ENCODE measurements at regions not wholly inside any gene's neighbourhood (a gene's known extent, or its start where the extent isn't known, plus 50 kb on each side); places are given as distances from the start of the nearest gene placed in this dataset.

GRCh38 chr4:33171873-33172525, 2451.8 kb downstream of the PCDH7 start:
- DNase-seq (ENCODE audit: low spot score), result no peak

DNA sequence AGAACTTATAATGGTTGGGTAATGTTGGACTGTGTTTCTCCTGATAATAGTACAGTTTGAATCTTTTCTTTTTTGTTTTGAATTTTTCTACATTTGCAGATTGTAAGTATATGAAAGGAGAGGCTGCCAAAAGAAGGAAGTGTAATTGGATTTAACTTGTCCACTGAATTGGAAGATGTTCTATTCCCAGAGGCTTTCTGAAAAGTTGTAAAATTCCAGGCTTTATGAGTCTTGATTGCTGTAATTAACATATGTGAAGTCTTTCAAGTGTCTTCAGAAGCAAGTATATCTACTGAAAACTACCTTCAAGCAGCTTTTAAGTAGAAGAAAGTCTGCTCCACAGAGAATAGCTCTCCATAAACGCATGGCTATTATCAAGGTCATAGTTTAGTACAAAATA, 2456.4 kb downstream of the PCDH7 start:
- no peak for DNase-seq (ENCODE audit: low spot score)

GRCh38 chr4:33184657-33185290, 2464.6 kb downstream of the PCDH7 start:
- DNase-seq (ENCODE audit: low spot score), result no peak

- DNase-seq (ENCODE audit: low spot score), result no peak
Measured at GRCh38 chr4:33187035-33187434, 2466.9 kb downstream of the PCDH7 start.

- no peak for DNase-seq (ENCODE audit: low spot score)
Measured at GRCh38 chr4:33188733-33189132, 2468.6 kb downstream of the PCDH7 start.

GRCh38 chr4:33189169-33189568, 2469.0 kb downstream of the PCDH7 start:
- DNase-seq (ENCODE audit: low spot score), result no peak

GRCh38 chr4:33193109-33193508, 2472.9 kb downstream of the PCDH7 start:
- DNase-seq (ENCODE audit: low spot score), result no peak

DNA sequence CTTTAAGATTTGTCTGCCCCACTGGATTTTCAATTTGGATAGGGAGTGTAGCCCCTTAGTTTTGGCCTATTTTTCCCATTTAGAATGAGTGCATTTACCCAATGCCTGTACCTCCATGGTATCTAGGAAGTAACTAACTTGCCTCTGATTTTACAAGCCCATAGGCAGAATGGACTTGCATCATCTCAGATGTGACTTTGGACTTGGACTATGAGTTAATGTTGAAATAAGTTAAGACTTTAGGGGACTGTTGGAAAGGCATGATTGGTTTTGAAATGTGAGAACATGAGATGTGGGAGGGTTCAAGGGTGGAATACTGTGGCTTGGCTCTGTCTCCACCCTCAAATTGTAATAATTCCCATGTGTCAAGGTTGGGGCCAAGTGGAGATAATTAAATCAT, 2480.2 kb downstream of the PCDH7 start:
- no peak for DNase-seq (ENCODE audit: low spot score)

- no peak for DNase-seq (ENCODE audit: low spot score)
Measured at GRCh38 chr4:33218238-33218637, 2498.1 kb downstream of the PCDH7 start.

- DNase-seq (ENCODE audit: low spot score), result no peak
Measured at GRCh38 chr4:33226133-33226532, 2506.0 kb downstream of the PCDH7 start.

- no peak for DNase-seq (ENCODE audit: low spot score)
Measured at GRCh38 chr4:33226783-33227182, 2506.6 kb downstream of the PCDH7 start.

GRCh38 chr4:33255094-33255493, 2534.9 kb downstream of the PCDH7 start:
- DNase-seq (ENCODE audit: low spot score), result no peak

DNA sequence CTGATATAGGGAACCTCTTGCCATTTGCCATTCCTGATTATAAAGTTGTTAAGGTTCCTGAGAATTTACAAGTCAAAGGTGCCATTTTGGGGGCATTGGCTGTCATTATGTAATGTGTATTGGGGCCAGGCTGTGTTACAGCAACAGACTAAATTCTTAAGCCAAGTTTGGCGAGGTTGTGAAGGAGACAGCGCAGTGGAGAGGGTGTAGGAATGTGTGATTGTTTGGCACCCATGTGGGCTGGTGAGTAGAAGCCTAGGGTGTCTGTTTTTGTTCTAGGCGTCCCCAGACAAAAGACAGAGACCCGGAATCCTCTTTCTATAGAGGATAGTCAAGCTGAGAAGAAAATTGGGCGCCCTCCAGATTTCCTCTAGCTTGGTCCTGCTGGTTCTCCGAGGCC, 2535.3 kb downstream of the PCDH7 start:
- DNase-seq (ENCODE audit: low spot score), result no peak

DNA sequence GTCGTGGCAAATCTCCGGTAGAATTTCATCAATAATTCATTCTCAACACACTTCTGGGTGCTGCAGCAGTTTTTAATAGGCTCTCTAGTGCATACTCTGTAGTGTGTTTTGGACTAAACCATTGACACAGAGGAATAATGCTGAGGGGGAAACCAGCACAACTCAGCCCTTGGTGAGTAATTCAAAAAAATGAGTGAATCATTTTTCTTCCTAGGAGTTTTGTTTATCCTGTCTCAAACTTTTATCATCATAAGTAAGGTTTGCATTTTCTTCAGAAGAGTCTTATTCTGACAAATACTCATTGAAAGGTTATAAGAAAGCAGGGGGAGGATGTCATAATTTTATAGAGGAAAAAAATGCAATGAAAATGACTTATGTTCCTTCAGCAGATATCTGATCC, 2542.7 kb downstream of the PCDH7 start:
- DNase-seq (ENCODE audit: low spot score), result no peak

DNA sequence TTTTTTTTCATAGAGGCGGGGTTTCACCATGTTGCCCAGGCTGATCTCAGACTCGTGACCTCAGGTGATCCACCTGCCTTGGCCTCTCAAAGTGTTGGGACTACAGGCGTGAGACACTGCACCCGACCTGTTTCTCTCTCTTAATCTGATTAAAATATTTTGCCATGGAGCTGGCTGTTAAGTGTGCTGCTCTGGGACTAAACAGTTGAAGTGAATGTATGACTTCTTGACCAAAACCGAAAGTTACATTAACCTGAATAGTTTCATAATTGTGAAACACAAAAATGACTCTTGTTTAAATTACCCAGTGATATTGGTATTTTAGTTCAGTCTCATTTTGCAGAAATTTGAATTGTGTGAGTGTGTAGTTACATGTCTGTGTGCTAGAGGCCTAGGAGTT, 2548.6 kb downstream of the PCDH7 start:
- DNase-seq (ENCODE audit: low spot score), result no peak

DNA sequence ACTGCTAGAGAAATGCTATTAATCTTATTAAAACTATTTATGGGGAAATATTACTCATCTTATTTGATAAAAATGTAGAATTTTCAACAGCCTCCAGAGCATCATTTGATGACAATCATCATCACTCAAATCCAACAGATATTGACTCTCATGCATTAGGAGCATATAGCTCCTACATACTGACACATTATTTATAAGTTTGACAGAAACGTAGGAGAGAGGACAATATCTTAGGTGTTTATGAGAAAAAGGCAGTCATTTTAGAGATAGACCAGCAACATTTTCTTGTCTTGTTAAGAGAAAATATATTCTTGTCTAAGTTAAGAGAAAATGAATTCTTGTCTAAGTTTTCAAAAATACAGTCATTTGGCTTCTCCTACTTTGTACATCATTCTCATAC, 2550.2 kb downstream of the PCDH7 start:
- DNase-seq (ENCODE audit: low spot score), result no peak

DNA sequence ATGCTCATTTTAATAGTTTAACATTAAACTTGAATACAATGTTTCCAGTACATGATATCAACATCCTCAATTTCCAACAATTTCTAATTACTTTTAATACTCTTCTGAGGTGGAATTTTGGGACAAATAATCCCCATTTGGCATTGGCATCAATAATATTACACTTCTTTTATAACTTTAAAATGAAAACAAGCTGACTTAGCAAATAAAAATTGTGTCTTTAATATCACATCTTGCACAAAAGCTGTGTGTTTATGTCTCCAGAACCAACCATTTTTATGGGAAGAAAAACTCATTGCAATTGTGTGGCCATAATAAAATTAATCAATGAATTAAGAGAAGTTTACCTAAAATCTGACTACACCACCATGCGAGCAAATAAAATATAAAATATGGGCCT, 2552.6 kb downstream of the PCDH7 start:
- DNase-seq (ENCODE audit: low spot score), result no peak

DNA sequence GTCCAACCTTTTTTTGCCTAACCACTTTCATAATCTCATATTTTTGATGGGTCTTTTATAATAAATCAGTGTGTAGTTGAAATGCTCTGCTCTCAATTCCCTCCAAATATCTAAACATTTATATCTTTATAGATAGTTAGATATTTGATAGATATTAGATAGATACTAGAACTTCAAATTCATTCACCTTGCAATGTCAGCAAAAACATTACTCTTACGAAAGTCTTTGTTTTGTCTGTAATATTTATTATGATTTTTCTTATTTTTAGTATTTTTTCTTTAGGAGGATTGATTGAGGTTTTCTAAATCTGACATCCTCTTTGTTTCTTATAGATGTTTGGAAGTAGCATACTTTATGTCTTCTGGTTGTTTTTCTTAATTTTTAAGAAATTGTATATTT, 2563.6 kb downstream of the PCDH7 start:
- no peak for DNase-seq (ENCODE audit: low spot score)

DNA sequence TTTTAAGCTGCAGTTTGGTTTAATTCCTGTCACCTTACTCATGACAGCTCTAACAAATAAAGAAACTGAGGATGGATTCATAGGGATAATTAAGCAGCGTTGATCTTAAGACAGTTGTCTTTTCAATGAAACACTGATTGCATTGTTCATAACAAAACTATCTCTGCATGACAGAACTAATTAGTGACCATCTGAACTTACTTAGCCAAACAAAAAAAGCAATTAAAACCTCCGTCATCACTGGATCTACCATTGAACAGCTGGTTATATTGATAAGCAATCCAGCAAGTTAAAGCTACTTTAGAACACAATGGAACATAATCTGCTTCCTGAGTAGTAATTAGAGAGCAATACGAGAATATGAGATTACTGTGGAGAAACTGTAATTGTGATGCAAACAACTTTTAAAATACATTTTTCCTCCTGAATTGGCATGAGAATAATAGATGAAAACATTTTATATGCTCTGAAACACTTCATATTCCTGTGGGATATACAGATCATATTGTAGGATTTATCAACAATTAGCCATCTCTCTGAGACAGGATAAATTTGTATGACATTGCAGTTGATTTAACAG, 2576.8 kb downstream of the PCDH7 start:
- DNase-seq (ENCODE audit: low spot score), result no peak

- no peak for DNase-seq (ENCODE audit: low spot score)
Measured at GRCh38 chr4:33302321-33302720, 2582.2 kb downstream of the PCDH7 start.

GRCh38 chr4:33306131-33306530, 2586.0 kb downstream of the PCDH7 start:
- no peak for DNase-seq (ENCODE audit: low spot score)

DNA sequence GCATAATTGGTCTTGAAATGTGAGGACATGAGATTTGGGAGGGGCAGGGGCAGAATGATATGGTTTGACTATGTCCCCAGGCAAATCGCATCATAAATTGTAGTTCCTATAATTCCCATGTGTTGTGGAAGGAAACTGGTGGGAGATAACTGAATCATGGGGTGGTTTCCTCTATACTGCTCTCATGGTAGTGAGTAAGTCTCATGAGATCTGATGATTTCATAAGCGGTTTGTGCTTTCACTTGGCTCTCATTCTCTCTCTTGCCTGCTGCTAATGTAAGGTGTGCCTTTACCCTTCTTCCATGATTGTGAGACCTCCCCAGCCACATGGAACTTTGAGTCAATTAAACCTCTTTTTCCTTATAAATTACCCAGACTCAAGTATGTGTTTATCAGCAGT, 2595.9 kb downstream of the PCDH7 start:
- no peak for DNase-seq (ENCODE audit: low spot score)

GRCh38 chr4:33316578-33316977, 2596.4 kb downstream of the PCDH7 start:
- DNase-seq (ENCODE audit: low spot score), result no peak

GRCh38 chr4:33323393-33323792, 2603.2 kb downstream of the PCDH7 start:
- no peak for DNase-seq (ENCODE audit: low spot score)

Measured in mucosa of gallbladder (tissue), 1 donor.